IMR-90 (cell line): ENCODE measurements at regions not wholly inside any gene's neighbourhood (a gene's known extent, or its start where the extent isn't known, plus 50 kb on each side); places are given as distances from the start of the nearest gene placed in this dataset.

Experiments used
- ATAC-seq: fragments of 200-7000 bp; cut with Tn5 transposase; 2 replicates; pipeline ENCODE4 v1.9.1; 2020; ENCODE audit warnings: low read depth, mild to moderate bottlenecking, moderate library complexity
- BruUV-seq: library from RNA; stranded (reverse); fragments of 400-500 nt; replicated peaks from 2 replicates; lab custom pipeline; 2021; lab: Mats Ljungman, UMichigan
- CTCF ChIA-PET: fragments of 300-600 bp; formaldehyde crosslinking; extraction: SDS; loops from one replicate; lab custom pipeline; 2021; ENCODE audit warnings: antibody characterized with exemption; lab: Yijun Ruan, JAX
- POLR2A ChIA-PET: fragments of 300-600 bp; sonication (Branson Sonifier 250); formaldehyde crosslinking; loops from one replicate; lab custom pipeline; 2022; ENCODE audit warnings: antibody characterized with exemption; ENCODE audit not compliant: unreplicated experiment; lab: Charles Lee
- DNase-seq: peaks from one replicate; pipeline ENCODE4 v3.0.0; 2013
- H2AFZ ChIP-seq: replicated peaks from 2 replicates; pipeline ENCODE3; 2013; ENCODE audit warnings: low read length, mild to moderate bottlenecking; ENCODE audit not compliant: poor library complexity
- H2AK5ac ChIP-seq: 2 replicates; pipeline ENCODE4 v1.6.1; 2013; ENCODE audit warnings: low read depth, low read length, inconsistent platforms
- H2AK9ac ChIP-seq: replicated peaks from 2 replicates; pipeline ENCODE3; 2013; ENCODE audit warnings: mild to moderate bottlenecking, low read depth, low read length, moderate library complexity; ENCODE audit not compliant: poor library complexity
- H2BK120ac ChIP-seq: 2 replicates; pipeline ENCODE4 v1.6.1; 2013; ENCODE audit warnings: low read depth, low read length, inconsistent platforms
- H2BK15ac ChIP-seq: 3 replicates; pipeline ENCODE4 v1.6.1; 2013; ENCODE audit warnings: low read depth, low read length, inconsistent platforms
- H2BK20ac ChIP-seq: 2 replicates; pipeline ENCODE4 v1.6.1; 2013; ENCODE audit warnings: low read depth, mild to moderate bottlenecking, inconsistent platforms, low read length, moderate library complexity
- H2BK5ac ChIP-seq: 2 replicates; pipeline ENCODE4 v1.6.1; 2013; ENCODE audit warnings: mild to moderate bottlenecking, low read depth, low read length, inconsistent platforms; ENCODE audit not compliant: poor library complexity, severe bottlenecking
- H3K14ac ChIP-seq: replicated peaks from 2 replicates; pipeline ENCODE4 v1.6.1; 2013; ENCODE audit warnings: low read depth, low read length, inconsistent platforms
- H3K18ac ChIP-seq: 2 replicates; pipeline ENCODE4 v1.6.1; 2013; ENCODE audit warnings: low read depth, low read length, control low read depth
- H3K23ac ChIP-seq: 2 replicates; pipeline ENCODE4 v1.6.1; 2013; ENCODE audit warnings: low read depth, low read length, inconsistent platforms
- H3K27ac ChIP-seq: 2 replicates; pipeline ENCODE4 v1.5.1; 2013; ENCODE audit warnings: mild to moderate bottlenecking, control low read depth, low read length; ENCODE audit not compliant: insufficient read depth
- H3K27me3 ChIP-seq: 2 replicates; pipeline ENCODE4 v1.6.1; 2013; ENCODE audit warnings: low read length; ENCODE audit not compliant: control insufficient read depth, insufficient read depth
- H3K36me3 ChIP-seq: 2 replicates; pipeline ENCODE4 v1.6.1; 2013; ENCODE audit warnings: low read length, mixed read lengths; ENCODE audit not compliant: control insufficient read depth, insufficient read depth
- H3K4ac ChIP-seq: 2 replicates; pipeline ENCODE4 v1.6.1; 2013; ENCODE audit warnings: low read depth, low read length, inconsistent platforms
- H3K4me1 ChIP-seq: 2 replicates; pipeline ENCODE4 v1.6.1; 2013; ENCODE audit warnings: low read length, mixed read lengths; ENCODE audit not compliant: control insufficient read depth, insufficient read depth
- H3K4me2 ChIP-seq: 2 replicates; pipeline ENCODE4 v1.6.1; 2013; ENCODE audit warnings: low read depth, mild to moderate bottlenecking, control low read depth, low read length, moderate library complexity
- H3K4me3 ChIP-seq: 2 replicates; pipeline ENCODE4 v1.5.1; 2013; ENCODE audit warnings: low read depth, mild to moderate bottlenecking, control low read depth, low read length, moderate library complexity; ENCODE audit not compliant: insufficient read depth
- H3K56ac ChIP-seq: 2 replicates; pipeline ENCODE4 v1.6.1; 2013; ENCODE audit warnings: low read length, inconsistent platforms; ENCODE audit not compliant: insufficient read depth; ENCODE audit errors: extremely low read depth
- H3K79me1 ChIP-seq, 2 experiments: 2 replicates each; pipeline ENCODE4 v1.6.1; 2013; ENCODE audit warnings: low read length in 2 of 2, inconsistent platforms in 1 of 2, low read depth in 1 of 2
- H3K9ac ChIP-seq: 2 replicates; pipeline ENCODE4 v1.6.1; 2013; ENCODE audit warnings: low read depth, low read length, control low read depth
- H3K9me1 ChIP-seq: 2 replicates; pipeline ENCODE4 v1.6.1; 2013; ENCODE audit warnings: low read length, inconsistent platforms; ENCODE audit not compliant: insufficient read depth
- H3K9me3 ChIP-seq: 2 replicates; pipeline ENCODE4 v1.6.1; 2013; ENCODE audit warnings: low read length; ENCODE audit not compliant: control insufficient read depth, insufficient read depth
- H4K20me1 ChIP-seq: 2 replicates; pipeline ENCODE4 v1.6.1; 2013; ENCODE audit warnings: low read length, inconsistent platforms; ENCODE audit not compliant: insufficient read depth
- H4K5ac ChIP-seq: 2 replicates; pipeline ENCODE4 v1.6.1; 2013; ENCODE audit warnings: mild to moderate bottlenecking, low read depth, low read length, control low read depth
- H4K8ac ChIP-seq, 2 experiments: 2 replicates each; pipeline ENCODE4 v1.6.1; 2013; ENCODE audit warnings: low read depth in 2 of 2, low read length in 2 of 2, control low read depth in 1 of 2, inconsistent platforms in 1 of 2
- H4K91ac ChIP-seq: 2 replicates; pipeline ENCODE4 v1.6.1; 2013; ENCODE audit warnings: low read depth, low read length, inconsistent platforms; ENCODE audit not compliant: insufficient read depth
- BHLHE40 ChIP-seq: fragments of 150-350 bp; IDR thresholded peaks from 2 replicates; pipeline ENCODE4 v1.6.1; 2016; ENCODE audit warnings: mild to moderate bottlenecking, low read depth, low read length
- CEBPB ChIP-seq: IDR thresholded peaks from 2 replicates; pipeline ENCODE4 v1.6.1; 2012; ENCODE audit warnings: low read depth, low read length, improper control_type of control experiment
- CHD1 ChIP-seq: IDR thresholded peaks from 2 replicates; pipeline ENCODE4 v1.6.1; 2012; ENCODE audit warnings: low read depth, low read length, improper control_type of control experiment
- FOS ChIP-seq: fragments of 150-350 bp; IDR thresholded peaks from 2 replicates; pipeline ENCODE4 v1.6.1; 2016; ENCODE audit warnings: low read depth, low read length
- MAFK ChIP-seq: IDR thresholded peaks from 2 replicates; pipeline ENCODE4 v1.6.1; 2012; ENCODE audit warnings: low read depth, low read length, improper control_type of control experiment
- MAZ ChIP-seq: IDR thresholded peaks from 2 replicates; pipeline ENCODE4 v1.6.1; 2012; ENCODE audit warnings: low read depth, mild to moderate bottlenecking, low read length, improper control_type of control experiment, moderate library complexity, borderline replicate concordance
- MXI1 ChIP-seq: IDR thresholded peaks from 2 replicates; pipeline ENCODE4 v1.6.1; 2012; ENCODE audit warnings: low read depth, mild to moderate bottlenecking, low read length, moderate library complexity, borderline replicate concordance
- NFE2L2 ChIP-seq: fragments of 150-350 bp; IDR thresholded peaks from 2 replicates; pipeline ENCODE4 v1.6.1; 2016; ENCODE audit warnings: low read depth, mild to moderate bottlenecking, low read length
- POLR2A ChIP-seq: IDR thresholded peaks from 2 replicates; pipeline ENCODE4 v1.6.1; 2012; ENCODE audit warnings: mild to moderate bottlenecking, low read depth, low read length
- RAD21 ChIP-seq: IDR thresholded peaks from 2 replicates; pipeline ENCODE4 v1.6.1; 2012; ENCODE audit warnings: low read length, improper control_type of control experiment
- RCOR1 ChIP-seq: IDR thresholded peaks from 2 replicates; pipeline ENCODE4 v1.6.1; 2012; ENCODE audit warnings: mild to moderate bottlenecking, low read length, improper control_type of control experiment; ENCODE audit not compliant: insufficient replicate concordance
- RFX5 ChIP-seq: IDR thresholded peaks from 2 replicates; pipeline ENCODE4 v1.8.0; 2012; ENCODE audit warnings: low read depth, mild to moderate bottlenecking, low read length, moderate library complexity
- SMC3 ChIP-seq: fragments of 150-350 bp; IDR thresholded peaks from 2 replicates; pipeline ENCODE4 v1.6.1; 2016; ENCODE audit warnings: low read depth, mild to moderate bottlenecking, antibody characterized with exemption, low read length, moderate library complexity
- WGBS, 2 experiments: methylation state at CpG; one replicate each; pipeline versions ENCODE4 v1.1.5 to v1.1.7; 2013; ENCODE audit warnings: missing lambda C conversion rate in 2 of 2; ENCODE audit not compliant: insufficient read length in 1 of 2; ENCODE audit errors: extremely low coverage in 2 of 2; 5-methylcytosine and 5-hydroxymethylcytosine counted together
- dilution Hi-C: fragments of 300-500 bp; cut with HindIII; formaldehyde crosslinking; loops from one replicate; pipeline ENCODE4 v1.14.3; 2018; ENCODE audit warnings: low sequenced_read_pairs; ENCODE audit not compliant: unreplicated experiment
- in situ Hi-C: fragments of 300-500 bp; cut with MboI; formaldehyde crosslinking; loops from 3 replicates; pipeline ENCODE4 v1.14.3; 2019; ENCODE audit warnings: low sequenced_read_pairs, inconsistent platforms, mixed read lengths
- intact Hi-C: fragments of 100-400 bp; cut with micrococcal nuclease; formaldehyde crosslinking; loops from 2 replicates; pipeline ENCODE4 v1.10.0; 2022
- TF ChIP-seq, protein P1 (sequence below): fragments of 150-350 bp; IDR thresholded peaks from 2 replicates; pipeline ENCODE4 v1.6.1; 2017; ENCODE audit warnings: mild to moderate bottlenecking, antibody characterized with exemption, low read length, low read depth
- TF ChIP-seq, protein P2 (sequence below): conservative IDR thresholded peaks from 2 replicates; pipeline ENCODE4 v1.5.1; 2012; ENCODE audit warnings: mild to moderate bottlenecking, low read depth, low read length, improper control_type of control experiment
- TF ChIP-seq, protein P3 (sequence below): fragments of 150-350 bp; IDR thresholded peaks from 2 replicates; pipeline ENCODE4 v1.6.1; 2016; ENCODE audit warnings: low read depth, mild to moderate bottlenecking, low read length, moderate library complexity, borderline replicate concordance

DNA sequence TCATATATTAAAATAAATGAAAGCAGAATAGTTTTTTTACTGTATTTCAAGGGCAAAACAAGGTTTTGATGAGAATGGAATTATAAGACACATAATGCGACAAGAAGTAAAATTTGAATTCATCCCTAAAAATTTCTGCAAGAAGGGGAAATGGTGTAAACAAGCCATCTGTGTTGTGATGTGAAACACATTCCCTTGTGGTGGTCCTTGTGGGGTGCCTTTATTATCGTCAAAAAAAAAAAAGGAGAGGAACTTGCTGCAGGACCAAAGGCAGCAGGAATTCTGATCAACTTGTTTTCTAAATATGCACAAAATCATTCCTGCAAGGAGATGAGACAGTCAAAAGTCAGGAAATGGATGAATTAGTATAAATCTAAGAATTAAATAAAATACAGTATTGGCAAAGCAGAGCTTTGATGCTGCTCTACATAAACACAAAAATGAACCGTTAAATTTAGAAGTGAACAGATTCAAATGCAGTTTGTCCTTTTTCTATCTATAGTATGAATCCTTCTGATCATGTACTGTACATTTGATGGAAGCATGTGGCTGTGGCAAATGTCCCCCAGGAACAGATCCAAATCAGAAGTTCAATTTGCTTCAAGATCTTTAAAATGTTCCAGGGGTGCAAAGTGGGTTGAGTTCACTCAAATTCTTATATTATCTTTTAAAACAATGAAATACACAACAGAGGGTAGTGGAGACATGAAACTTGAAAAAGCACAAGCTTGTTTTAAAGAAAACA lies 818.8 kb downstream of the PLCL1 start:
- H3K14ac ChIP-seq = no peak overlapping the region
- no CpG with 5 or more reads among the region's 3 CpGs for whole genome bisulfite sequencing, 2 experiments
- intact Hi-C loops = no loop called here
- H3K79me1 ChIP-seq = no peaks in the 10 kb centered on the region
- no peak overlapping the region for H3K27ac ChIP-seq
- no peaks in the 10 kb centered on the region for H3K36me3 ChIP-seq
- no TSS peak for BruUV-seq
- H4K91ac ChIP-seq = no peak overlapping the region
- no peak overlapping the region for H4K5ac ChIP-seq
- TF ChIP-seq FOS (no peak), RCOR1 (no peak), CHD1 (no peak), MAFK (no peak), MXI1 (no peak), CEBPB (no peak), NFE2L2 (no peak), BHLHE40 (no peak), RFX5 (no peak), MAZ (no peak), SMC3 (no peak), POLR2A (no peak), RAD21 (no peak)
- TF ChIP-seq, protein P1, sequence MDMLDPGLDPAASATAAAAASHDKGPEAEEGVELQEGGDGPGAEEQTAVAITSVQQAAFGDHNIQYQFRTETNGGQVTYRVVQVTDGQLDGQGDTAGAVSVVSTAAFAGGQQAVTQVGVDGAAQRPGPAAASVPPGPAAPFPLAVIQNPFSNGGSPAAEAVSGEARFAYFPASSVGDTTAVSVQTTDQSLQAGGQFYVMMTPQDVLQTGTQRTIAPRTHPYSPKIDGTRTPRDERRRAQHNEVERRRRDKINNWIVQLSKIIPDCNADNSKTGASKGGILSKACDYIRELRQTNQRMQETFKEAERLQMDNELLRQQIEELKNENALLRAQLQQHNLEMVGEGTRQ = no peak
- TF ChIP-seq, protein P2, sequence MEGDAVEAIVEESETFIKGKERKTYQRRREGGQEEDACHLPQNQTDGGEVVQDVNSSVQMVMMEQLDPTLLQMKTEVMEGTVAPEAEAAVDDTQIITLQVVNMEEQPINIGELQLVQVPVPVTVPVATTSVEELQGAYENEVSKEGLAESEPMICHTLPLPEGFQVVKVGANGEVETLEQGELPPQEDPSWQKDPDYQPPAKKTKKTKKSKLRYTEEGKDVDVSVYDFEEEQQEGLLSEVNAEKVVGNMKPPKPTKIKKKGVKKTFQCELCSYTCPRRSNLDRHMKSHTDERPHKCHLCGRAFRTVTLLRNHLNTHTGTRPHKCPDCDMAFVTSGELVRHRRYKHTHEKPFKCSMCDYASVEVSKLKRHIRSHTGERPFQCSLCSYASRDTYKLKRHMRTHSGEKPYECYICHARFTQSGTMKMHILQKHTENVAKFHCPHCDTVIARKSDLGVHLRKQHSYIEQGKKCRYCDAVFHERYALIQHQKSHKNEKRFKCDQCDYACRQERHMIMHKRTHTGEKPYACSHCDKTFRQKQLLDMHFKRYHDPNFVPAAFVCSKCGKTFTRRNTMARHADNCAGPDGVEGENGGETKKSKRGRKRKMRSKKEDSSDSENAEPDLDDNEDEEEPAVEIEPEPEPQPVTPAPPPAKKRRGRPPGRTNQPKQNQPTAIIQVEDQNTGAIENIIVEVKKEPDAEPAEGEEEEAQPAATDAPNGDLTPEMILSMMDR = no peak
- TF ChIP-seq, protein P3, sequence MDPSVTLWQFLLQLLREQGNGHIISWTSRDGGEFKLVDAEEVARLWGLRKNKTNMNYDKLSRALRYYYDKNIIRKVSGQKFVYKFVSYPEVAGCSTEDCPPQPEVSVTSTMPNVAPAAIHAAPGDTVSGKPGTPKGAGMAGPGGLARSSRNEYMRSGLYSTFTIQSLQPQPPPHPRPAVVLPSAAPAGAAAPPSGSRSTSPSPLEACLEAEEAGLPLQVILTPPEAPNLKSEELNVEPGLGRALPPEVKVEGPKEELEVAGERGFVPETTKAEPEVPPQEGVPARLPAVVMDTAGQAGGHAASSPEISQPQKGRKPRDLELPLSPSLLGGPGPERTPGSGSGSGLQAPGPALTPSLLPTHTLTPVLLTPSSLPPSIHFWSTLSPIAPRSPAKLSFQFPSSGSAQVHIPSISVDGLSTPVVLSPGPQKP = no peak
- H2BK5ac ChIP-seq = no peak overlapping the region
- H3K4me2 ChIP-seq = no peak overlapping the region
- in situ Hi-C loops = no loop called here
- no peak overlapping the region for H2AK5ac ChIP-seq
- no peaks in the 10 kb centered on the region for H3K9me3 ChIP-seq
- H3K23ac ChIP-seq = no peak overlapping the region
- H2BK15ac ChIP-seq = no peak overlapping the region
- no peaks in the 10 kb centered on the region for H3K4me1 ChIP-seq
- no peak overlapping the region for H2BK120ac ChIP-seq
- no peak overlapping the region for H3K18ac ChIP-seq
- H2AK9ac ChIP-seq = no peak overlapping the region
- H2AFZ ChIP-seq = no peak overlapping the region
- dilution Hi-C loops = no loop called here
- no peaks in the 10 kb centered on the region for H4K20me1 ChIP-seq
- POLR2A ChIA-PET = no interaction called here
- no peak overlapping the region for H2BK20ac ChIP-seq
- H3K27me3 ChIP-seq = no peaks in the 10 kb centered on the region
- CTCF ChIA-PET = no interaction called here
- ATAC-seq (no peak), DNase-seq (no peak)
- H3K9me1 ChIP-seq = no peaks in the 10 kb centered on the region
- no peak overlapping the region for H3K4me3 ChIP-seq
- H3K4ac ChIP-seq = no peak overlapping the region
- H3K9ac ChIP-seq = no peak overlapping the region
- H4K8ac ChIP-seq = no peak overlapping the region
- no peak overlapping the region for H3K56ac ChIP-seq
